NCI-H2227 treated with DMSO at 0.1 percent for 48 hours (cell line): ENCODE measurements at regions not wholly inside any gene's neighbourhood (a gene's known extent, or its start where the extent isn't known, plus 50 kb on each side); places are given as distances from the start of the nearest gene placed in this dataset.
"Not testable (repeated sequence)": the region's sequence is repeated elsewhere in the genome, so short reads cannot be mapped to it uniquely, and the experiment has no call there.

Experiments
- DNase-seq: peaks from one replicate; lab custom pipeline; 2025; lab: John Stamatoyannopoulos, UW

DNA sequence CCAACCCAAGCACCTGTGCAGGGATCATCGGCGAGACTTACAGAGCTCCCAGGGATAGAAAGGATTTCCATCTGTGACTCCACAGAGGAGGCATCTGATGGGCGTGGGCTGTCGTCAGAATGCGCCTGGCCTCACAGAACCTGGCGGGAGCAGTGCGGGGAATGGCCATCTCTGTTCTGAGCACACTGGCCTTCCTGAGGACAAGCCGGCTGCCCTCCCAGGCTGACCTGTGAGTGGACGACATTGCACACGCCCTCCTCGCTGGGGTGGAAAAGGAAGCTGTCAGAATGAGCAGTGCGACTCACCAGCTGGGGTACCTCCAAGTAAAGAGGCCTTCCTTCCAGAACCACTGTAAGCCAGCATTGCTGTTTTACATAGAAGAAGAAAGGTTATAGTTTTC, 234.6 kb upstream of the PITRM1 start:
- DNase-seq, result no peak

DNA sequence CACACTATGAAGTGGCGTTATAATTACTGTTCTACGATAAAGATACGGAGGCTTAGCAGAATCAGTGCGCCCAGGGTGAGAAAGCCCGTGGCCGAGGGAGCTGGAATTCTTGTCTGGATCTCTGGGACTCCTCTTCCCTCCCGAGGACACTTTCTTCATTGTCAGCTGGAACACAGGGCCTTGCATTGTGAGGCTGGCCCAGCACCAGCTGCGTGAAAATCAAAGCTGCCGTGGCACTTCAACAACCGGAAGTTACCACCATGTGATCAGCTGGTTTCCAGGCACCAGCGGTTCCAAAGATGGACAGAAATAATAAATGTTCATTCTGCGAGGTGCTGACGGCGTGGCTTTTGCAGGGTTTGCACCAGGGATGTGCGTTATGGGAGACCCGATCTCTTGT, 234.0 kb upstream of the PITRM1 start:
- no peak for DNase-seq

DNA sequence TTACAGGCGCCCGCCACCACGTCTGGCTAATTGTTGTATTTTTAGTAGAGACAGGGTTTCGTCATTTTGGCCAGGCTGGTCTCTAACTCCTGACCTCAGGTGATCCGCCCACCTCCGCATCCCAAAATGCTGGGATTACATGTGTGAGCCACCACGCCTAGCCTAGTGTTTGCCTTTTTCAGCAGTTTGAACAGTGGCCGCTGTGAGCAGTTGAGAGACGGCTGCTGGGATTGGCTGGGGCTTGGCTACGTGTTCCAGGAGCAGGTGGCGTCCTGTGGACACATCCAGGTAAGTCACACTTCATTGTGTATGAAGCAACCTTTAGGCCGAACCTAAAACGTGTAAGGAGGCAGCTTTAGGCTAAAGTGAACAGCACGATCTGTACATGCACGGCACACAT, 231.8 kb upstream of the PITRM1 start:
- no peak for DNase-seq

DNA sequence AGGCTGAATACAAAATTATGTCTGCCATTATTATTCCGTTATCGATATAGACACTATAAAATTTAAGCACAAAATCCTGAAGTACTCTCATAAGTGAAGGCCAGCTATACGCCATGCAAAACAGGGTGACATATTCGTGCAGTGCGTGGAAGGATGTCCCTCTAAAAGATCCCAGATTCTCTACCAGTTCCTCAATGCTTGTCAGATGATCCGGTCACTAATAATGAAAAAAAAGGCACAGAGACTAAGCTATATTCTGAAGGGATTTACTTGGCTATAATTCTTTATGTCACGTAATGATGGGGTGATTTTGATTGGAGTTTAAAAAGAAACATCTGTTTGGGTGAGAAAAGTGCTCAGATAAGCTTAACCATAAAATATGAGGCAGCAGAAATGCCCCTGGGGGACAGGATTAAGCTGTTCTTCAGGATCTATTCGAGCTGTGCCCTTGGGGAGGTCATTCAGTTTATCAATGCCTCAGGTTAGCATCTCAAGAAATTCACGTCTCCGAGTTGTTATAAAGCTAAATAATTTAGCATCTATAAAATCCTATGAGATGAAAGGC, 229.7 kb upstream of the PITRM1 start:
- DNase-seq, result no peak

DNA sequence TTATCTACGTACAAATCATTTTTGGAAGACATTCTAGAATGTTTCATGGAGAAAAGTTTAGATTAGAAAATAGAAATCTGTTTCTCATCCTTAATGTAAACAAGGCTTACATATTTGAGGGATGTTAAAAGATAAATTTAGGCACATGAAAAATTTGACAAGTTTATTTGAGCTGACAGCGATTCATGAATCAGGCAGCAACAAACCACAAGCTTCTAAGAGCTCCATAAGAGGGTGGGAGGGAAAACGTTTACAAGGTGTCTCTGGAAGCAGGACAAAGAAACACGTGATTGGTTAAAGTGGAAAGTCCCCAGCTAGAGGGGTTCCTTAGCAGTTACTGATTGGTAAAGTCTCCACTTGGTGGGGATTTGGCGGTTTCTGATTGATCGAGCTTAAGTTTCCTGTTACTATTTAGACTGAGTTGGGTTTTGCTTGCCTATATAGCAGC, 228.9 kb upstream of the PITRM1 start:
- no peak for DNase-seq

DNA sequence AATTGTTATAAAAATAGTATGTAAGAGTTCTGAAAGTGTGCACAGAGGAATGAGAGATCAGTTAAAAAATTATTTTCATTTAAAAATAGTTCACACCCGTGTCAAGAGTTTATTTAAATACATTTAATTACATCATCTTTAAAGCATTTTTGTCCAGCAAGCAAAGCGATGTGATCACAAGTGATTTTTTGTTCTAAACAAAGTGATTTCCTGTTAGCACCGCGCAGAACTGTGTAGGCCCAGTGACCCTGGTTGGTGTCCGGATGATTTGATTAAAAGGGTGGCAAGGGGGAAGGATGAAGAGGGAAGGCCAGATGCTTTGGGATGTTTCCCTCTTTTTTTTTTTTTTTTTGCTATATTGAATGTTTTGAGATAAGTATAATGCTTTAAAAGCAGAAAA, 227.8 kb upstream of the PITRM1 start:
- DNase-seq, result no peak

DNA sequence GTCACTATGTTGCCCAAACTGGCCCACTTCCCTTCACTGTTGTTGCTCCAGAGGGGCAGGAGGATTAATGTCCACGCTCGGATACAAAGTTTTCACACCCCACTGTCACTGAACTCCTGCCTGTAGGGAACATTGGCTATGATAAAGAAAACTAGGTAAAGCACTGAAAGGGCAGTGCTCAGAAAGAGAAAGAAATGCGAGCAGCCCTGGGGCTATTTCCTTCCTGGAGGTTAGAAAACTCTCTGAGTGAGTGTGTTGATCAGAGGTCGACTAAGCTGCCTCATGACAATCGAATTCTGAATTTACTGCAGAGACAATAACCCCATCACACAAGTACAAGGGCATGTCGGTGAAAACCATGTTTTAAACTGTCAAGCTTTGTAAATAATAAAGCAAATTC, 227.2 kb upstream of the PITRM1 start:
- no peak for DNase-seq

DNA sequence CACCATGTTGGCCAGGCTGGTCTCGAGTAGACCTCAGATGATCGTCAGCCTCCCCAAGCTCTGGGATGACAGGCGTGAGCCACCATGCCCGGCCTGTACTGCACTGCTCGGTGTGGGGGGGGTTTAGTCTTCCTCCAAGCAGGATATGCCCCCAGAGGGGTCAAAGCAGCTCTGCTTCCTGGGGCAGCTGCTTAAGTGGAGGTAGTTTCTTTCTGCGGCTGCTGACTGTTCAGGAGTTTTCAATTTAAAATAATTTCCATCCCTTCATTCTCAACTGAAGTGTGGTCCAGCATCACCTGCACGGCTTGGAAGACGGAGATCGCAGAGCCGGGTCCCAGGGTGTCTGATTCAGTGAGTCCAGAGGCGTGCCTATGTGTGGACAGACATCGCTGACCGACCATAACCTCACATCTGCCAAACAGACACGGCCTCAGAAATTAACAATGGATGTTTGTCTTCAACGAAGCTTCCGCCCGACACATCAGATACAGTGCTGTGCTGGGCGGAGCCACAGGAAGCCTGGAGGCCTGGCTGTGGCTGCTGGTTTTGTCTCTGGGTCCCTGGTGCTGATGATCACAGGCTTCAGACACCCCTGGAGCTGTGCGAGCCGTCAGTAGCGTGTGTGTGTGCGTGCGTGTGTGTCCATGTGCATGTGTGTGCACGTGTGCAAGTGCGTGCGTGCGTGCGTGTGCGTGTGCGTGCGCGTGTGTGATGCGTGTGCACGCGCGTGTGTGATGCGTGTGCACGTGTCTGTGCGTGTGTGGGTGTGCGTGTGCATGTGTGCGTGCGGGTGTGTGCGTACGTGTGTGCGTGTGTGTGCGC, 226.5 kb upstream of the PITRM1 start:
- DNase-seq, result no peak

DNA sequence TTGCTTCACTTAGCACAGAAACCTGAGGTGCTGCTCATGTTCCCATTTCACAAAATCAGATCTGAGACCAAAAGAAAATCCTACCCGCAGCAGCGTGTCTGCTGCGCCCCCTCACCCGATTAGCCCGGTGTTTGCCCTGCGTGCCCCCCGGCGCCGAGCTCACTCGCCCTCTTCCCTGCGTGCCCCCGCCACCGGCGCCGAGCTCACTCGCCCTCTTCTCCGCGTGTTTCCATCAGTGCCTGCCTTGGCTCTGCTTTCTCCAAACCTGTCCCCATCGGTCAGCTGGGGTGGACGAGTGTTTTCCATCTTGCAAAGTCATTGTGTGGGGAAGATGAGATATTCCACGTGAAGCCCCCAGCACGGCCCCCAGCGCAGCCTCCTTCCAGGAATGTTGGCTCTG, 225.3 kb upstream of the PITRM1 start:
- DNase-seq, result no peak

DNA sequence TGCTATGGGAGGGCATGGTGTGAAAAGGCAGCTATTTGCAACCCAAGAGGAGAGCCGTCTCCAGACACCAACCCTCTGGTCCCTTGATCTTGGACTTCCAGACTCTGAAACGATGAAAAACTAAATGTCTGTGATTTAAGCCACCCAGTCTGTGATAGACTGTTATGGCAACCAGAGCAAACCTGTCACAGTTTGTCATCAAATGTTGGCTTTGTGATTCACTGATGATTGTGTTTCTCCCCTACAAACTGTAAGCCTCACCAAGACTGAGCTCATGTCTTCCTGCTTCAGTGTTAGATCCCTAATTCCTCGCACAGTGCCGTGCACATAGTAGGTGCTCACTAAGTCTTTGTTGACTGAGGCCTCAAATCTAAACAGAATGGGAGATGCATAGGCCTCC, 224.6 kb upstream of the PITRM1 start:
- no peak for DNase-seq

DNA sequence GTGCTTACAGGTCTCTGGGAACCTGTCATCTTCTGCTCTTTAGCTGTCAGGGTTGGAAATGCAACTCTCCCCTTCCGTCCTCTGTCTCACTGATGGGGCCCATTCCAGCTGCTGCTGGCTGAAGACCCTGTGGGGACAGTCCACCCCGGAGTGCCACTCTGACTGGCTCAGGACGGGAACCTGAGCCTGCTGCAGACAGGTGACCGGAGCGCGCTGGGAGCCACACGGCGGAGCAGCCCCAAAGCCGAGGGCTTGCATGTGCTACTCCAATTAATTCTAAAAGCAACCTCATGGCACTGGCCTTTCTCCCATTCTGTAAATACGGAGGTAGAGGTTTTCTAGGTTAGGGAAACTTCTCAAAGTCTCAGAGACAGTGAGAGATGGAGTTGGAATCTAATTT, 223.5 kb upstream of the PITRM1 start:
- no peak for DNase-seq

DNA sequence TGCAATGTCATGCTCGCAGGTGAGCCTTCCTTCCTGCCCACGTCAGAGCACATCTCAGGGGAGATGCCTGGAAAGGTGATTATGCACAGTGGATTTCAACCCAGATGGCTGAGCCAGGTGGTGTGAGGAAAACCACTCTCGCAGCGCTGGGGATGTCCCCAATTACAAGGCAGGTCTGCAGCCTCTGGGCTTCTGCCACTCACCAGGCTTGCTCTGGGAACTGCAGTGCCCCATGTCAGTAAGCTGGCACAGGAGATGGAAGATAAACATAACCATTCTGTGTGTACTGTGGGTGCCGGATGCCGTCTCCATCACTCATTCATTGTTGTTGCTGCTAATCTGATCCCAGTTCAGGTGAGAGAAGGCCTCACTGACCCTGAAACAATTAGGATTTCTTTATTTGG, 222.9 kb upstream of the PITRM1 start:
- DNase-seq, result peak; percentile 5

DNA sequence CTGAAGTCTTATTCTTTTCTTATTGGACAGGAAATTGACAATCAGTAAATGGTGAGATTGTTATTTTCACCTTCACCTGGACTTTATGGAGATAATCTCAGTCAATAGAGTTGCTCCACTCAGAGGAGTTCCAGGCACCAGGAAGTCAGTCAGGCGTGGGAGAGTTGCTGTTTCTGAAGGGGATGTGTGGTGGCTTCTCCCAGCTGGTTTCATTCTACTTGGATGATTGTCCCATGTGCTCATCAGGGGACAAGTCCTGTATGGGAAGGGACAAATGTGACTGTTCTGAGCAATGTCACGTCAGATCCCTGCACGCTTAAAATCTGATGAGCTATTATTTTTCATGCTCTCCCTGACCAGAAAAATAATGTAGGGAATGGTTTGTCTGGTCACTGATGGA, 222.5 kb upstream of the PITRM1 start:
- DNase-seq, result no peak

DNA sequence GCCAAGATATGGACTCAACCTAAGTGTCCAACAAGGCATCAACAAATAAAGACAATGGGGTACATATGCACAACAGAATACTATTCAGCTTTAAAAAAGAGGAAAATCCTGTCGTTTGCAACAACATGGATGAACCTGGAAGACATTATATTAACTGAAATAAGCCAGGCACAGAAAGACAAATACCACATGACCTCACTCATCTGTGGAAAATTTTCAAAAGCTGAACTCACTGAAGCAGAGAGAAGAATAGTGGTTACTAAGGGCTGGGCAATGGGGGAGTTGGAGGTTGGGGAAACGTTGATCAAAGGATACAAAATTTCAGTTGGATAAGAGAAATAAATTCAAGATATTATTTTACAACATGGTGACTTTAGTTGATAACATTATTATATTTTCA, 221.4 kb upstream of the PITRM1 start:
- DNase-seq, result no peak

DNA sequence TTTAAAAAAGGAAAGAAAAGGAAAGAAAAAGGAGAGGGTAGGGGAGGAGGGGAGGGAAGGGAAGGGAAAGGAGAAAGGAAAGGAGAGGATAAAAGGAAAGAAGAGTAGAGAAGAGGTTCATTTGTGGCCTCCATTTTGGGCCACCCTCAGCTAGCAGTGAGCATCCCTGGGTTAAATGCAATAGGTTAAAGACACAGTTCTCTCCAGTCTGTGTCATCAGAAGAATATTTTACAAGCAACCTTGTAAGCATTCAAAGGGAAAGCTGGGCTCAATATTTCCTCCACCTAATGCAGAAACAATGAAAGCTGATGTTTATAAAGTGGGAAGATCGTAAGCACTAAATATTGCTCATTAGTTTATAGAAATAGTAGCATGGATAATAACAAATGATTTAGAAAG, 219.1 kb upstream of the PITRM1 start:
- DNase-seq, result no peak

DNA sequence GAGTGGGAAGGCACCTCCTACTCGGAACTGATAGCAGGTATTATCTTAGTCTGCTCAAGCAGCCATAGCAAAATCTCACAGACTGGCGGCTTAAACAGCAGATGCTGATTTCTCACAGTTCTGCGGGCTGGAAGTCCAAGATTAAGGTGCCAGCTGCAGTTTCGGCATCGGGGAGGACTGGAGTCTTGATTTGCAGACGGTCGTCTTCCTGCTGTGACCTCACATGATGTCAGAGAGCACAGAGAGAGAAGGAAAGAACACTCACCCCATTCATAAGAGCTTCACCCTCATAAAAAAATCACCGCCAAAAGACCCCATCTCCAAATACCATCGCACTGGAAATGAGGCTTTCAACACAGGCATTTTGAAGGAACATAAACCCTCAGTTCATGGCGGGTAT, 216.5 kb upstream of the PITRM1 start:
- DNase-seq, result peak; percentile 20

DNA sequence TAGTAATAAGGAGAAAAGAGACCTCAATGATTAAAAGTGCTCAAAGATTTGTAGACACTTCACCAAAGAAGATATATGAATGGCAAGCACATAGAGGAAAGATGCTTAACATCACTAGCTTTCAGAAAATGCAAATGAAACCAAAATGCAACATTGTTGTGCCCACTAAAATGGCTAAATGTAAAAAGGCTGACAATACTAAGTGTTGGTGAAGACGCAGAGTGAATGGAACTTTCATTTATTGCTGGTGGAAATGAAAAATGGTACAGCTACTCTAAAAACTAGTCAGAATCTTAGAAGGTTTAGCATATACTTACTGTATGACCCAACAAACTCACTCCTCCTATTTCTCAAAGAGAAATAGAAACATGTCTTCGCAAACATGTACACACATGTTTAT, 212.9 kb upstream of the PITRM1 start:
- DNase-seq, result no peak

DNA sequence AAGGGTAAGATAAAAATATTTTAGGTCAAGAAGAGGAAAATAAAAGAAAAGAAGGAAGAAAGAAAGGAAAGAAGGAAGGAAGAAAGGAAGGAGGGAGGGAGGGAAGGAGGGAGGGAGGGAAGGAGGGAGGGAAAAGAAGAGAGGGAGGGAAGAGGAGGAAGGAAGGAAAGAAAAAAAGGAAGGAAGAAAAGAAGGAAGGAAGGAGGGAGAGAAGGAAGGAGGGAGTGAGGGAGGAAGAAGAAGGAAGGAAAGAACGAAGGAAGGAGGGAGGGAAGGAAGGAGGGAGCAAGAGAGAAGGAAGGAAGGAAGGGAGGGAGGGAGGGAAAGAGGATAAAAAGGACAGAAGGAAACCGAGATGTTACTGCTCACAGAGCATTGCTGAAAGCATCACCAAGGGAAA, 209.5 kb upstream of the PITRM1 start:
- DNase-seq, result no peak

DNA sequence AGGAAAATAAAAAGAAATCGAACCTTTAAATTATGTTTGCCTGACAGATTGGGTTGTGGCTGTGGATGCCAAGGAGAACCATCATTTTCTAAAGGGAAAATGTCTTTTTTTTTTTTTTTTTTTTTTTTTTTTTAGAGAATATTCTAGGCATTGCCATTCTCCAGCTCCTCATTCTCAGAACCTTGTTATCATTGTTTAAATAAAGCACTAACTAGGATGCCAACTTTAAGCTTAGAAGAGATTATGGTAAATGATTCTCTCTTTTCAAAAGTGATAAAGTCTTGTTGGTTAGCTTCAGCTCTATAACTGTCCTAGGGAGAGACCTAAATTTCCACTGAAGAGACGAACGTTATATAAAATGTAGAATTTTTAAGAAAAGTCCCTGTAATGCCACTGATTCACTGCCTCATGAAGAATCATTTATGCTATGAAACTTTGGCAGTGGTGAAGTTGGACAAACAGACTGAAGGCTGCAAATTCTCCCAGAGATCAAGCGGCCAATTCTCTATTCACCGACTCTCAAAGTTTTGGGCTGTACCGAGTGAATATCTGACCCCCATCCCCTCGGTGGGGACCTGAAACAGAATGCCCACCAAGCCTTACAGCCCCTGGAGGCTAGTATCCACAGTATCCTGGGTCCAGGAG, 207.9 kb upstream of the PITRM1 start:
- no peak for DNase-seq

DNA sequence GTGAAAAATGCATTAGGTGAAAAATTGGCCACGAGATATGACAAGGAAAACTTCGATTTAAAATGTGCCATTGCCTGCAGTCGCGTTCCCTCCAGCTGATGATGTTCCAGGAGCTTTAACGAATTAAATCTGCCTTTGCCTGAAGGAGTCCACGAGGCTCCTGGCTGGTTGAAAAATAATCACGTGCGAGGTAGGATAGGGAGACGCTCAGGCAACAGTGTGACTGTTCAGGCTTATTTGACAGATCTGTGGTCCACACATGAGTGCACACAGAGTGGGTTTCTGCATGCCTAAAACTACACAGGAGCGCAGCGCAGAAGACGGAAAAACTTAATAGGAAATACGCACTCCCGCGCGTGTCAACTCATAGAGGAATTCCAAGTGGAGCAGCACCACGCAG, 204.0 kb upstream of the PITRM1 start:
- DNase-seq, result no peak

DNA sequence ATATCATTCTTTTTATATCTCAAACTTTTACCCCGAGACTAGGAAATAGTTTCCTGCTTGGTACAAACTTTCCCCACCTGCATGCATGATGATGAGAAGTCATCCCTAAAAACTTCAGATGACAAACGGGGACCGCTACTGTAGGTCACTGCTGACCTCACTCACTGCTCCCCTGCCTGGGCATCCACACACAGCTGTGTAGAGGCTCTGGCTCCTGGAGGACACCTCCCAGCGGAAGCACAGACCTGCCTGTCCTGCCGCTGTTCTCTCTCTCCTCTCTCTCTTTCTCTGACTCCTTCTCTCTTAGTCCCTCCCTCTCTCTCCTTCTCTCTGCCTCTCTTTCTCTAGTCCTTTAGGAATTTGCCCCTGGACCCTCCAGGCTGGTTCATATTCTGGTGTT, 202.9 kb upstream of the PITRM1 start:
- no peak for DNase-seq

DNA sequence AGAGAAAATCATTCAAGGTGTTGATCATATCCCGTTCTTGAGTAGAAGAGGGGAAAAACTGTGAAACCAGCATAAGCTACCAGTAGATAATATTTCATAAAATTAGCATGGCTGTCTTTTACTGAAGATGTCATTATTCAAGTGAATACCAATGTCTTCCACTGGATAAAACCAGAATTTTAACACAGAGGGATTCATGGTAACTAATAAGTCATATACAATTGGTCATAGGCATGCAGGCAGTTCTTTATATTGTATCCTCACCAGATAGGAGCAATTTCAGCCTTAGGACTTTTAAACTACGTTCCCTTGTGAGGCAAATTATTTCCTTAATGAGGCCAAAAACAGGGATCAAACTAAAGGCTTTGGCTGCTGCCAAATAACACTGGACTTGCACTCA, 202.3 kb upstream of the PITRM1 start:
- DNase-seq, result no peak

DNA sequence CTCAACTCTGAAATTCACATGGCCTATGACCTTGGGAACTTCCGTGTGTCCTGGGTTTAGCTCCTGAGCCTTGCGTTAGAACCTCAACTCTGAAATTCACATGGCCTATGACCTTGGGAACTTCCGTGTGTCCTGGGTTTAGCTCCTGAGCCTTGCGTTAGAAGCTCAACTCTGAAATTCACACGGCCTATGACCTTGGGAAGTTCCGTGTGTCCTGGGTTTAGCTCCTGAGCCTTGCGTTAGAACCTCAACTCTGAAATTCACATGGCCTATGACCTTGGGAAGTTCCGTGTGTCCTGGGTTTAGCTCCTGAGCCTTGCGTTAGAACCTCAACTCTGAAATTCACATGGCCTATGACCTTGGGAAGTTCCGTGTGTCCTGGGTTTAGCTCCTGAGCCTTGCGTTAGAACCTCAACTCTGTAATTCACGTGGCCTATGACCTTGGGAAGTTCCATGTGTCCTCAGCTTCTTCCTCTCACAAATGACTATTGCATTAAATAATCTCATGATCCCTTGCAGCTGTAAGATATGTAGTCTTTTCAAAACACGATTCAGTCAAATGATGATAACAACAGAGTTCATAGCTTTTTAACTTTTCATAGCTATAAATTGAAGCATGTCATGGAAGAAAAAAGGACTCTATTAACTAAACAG, 200.9 kb upstream of the PITRM1 start:
- not testable (repeated sequence) for DNase-seq
